NCI-H1930 (cell line): ENCODE measurements at regions not wholly inside any gene's neighbourhood (a gene's known extent, or its start where the extent isn't known, plus 50 kb on each side); places are given as distances from the start of the nearest gene placed in this dataset.
"Not testable (repeated sequence)": the region's sequence is repeated elsewhere in the genome, so short reads cannot be mapped to it uniquely, and the experiment has no call there.

Source experiments
- DNase-seq, 2 experiments: peaks; one replicate each; lab custom pipeline; 2025; lab: John Stamatoyannopoulos, UW

DNA sequence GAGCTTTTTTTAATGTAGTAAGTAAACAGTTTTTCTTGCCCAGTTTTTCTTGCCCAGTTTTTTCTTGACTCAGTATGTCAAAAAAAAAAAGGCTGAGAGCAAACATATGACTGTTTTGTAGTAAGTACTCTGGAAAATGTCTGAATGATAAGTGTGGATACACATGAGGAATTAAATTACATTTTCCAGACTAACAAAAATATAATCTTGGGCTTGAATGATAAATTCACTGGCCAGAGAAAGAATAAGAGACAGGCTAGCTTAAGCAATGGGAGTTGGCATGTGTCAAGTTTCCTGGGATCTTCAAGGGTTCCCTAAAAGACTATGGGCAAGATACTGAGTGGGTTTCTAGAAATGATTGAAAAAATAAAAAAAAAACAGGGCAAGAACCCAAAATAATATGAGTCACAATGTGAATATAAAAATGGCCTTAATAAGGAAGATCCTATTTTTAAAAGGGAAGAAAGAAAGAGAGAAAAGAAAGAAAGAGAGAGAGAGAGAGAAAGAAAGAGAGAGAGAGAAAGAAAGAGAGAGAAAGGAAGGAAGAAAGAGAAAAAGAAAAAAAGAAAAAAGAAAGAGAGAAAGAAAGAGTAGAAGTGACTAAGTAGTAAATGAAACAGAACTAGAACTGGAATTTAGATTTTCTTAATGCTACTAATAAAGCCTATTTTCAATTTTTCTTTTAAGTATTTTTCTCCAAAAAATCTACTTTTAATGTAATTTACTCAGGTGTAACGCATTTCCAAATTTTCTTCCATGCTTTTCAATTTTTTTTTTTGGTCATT, 60.2 kb downstream of the TFPI2 start:
- no peak for DNase-seq

DNA sequence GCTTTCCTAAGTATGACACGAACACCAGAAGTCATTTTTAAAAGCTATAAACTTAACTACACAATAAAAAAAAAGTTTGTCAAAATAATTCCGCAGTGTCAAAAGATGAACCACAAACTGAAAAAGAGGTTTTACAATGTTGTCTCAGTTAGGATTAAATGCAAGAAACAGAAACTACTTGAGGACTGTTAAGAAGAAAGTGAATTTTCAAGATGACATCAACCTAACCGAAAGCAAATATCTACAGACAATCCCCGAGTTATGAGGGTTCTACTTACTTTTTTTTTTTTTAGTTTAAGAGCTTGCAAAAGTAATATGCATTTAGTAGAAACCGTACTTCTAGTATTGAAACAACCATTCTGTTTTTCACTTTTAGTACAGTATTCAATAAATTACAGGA, 62.3 kb downstream of the TFPI2 start:
- DNase-seq, result no peak

GRCh38 chr7:93823621-93824020, 66.9 kb downstream of the TFPI2 start:
- DNase-seq, result no peak

DNA sequence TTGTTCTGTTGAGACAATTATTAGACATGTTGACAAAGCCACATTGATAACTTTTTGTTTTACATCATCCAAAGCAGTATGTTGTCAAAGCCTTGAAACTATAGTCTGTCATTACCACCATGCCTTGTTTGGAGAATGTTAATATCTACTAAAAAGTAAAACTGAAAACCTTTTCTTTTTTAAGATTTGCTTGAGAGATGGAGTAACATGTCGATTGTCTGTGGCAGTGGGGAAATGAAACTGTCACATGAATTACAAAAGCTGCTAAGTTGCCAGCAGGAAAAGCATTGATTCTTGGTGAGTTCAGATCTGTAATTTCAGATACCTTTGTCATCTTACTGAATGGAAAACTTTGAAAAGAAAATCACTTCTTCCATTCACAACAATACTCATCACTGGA, 69.1 kb downstream of the TFPI2 start:
- no peak for DNase-seq

DNA sequence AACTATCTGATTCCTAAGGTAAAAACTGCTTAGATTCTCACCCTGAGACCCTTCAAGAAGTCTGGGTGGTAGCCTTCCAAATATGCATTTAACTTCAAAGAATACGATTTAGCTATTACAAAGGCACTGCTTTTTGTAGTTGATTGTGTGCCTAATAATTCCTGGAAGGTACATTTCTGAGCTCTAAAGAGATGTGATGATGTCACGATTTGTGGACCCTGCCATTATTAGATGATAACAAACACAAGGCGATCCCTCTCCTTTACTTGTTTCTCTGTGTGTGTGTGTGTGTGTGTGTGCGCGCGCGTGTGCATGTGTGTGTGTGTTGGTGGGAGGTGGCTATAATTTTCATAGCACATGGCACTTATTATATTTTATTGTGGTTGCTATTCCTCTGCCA, 70.9 kb downstream of the TFPI2 start:
- DNase-seq, result no peak

- DNase-seq, result no peak
Measured at GRCh38 chr7:93817526-93817925, 73.0 kb downstream of the TFPI2 start.

DNA sequence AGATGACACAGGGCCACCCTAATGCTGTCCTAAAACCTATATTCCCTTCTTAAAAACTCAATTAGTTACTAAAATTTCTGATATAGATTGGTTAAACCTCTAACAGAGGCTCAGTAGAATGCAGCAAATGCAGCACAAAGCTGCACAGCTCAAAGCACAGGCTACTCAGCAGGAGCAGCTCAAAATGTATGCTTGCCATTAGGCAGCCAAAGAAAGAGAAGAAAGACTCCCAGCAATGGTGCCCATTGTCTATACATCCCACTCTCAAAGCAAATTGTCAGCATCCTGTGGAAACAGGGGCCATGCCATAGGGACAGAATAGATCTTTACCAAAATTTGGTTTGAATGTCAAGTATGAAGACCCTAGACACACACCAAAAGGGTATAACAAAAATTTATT, 73.5 kb downstream of the TFPI2 start:
- DNase-seq, result no peak

DNA sequence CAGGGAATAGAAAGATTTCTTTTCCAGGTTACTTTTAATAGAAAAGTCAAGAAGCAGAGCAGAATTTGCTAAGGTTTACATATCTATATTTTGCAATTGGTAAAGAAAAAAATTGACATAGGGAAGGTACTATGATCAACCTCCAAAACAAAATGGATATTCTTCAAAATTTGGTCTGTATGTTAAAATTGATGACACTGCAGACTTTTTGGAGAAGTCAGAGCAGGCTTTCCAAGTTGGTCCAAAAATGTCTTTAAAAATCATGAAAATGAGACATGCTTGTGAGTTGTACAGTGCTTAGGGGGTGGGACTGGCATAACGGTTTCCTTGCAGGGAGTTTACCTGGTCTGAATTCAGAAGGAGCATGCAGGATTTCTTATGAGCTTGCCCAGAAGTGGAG, 77.0 kb downstream of the TFPI2 start:
- DNase-seq, result no peak

DNA sequence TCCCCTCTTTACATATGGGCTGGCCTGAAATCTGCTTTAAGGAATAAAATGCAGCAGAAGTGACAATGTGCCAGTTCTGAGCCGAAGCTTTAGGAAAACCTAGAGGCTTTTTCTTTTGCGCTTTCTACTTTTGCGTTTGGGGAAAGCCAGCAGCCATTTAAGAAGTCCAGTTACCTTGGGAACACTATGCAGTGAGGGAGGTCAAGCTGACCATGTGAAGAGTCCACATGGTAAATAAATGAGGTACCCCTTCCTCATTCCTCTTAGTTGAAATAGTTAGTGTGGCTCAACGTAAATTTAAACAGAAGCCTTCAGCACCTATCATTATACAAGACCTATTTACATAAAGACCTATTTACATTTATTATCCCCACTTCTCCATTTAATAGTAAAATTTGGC, 78.5 kb downstream of the TFPI2 start:
- DNase-seq, result no peak

DNA sequence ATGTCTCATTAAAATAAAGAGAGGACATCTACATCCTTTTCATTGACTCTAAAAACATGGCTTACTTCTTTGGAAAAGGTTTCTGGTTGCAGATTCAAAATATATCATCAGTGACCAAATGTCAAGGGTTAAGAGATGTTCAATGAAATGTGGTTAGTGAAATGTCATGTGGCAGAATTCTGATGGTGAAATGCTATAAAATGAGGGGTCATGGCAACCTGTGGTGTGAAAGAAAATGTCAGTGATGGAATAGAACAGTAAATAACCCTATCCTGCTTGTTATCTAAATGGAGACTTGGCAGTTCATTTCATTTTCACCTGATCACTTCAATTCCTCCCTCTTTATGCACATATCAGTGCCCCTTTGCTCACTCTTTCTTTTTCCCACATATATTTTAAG, 79.4 kb downstream of the TFPI2 start:
- no peak for DNase-seq

DNA sequence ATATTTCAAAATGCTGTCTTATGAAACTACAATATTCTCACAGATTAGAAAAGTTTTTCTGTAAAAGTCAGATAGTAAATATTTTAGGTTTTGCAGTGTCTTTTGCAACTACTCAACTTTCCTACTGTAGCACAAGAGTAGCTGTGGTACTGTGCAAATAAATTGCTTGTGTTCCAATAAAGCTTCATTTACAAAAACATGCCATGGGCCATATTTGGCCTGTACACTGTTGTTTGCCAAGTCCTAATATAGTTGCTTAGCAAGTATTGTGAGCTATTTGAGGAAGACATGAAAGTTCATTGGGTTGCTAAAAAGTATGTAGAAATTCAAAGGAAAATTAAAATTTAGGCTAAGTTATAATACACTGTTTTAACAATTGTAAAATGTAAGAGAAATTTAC, 80.0 kb downstream of the TFPI2 start:
- DNase-seq, result no peak

GRCh38 chr7:93804726-93805125, 85.8 kb downstream of the TFPI2 start:
- no peak for DNase-seq

DNA sequence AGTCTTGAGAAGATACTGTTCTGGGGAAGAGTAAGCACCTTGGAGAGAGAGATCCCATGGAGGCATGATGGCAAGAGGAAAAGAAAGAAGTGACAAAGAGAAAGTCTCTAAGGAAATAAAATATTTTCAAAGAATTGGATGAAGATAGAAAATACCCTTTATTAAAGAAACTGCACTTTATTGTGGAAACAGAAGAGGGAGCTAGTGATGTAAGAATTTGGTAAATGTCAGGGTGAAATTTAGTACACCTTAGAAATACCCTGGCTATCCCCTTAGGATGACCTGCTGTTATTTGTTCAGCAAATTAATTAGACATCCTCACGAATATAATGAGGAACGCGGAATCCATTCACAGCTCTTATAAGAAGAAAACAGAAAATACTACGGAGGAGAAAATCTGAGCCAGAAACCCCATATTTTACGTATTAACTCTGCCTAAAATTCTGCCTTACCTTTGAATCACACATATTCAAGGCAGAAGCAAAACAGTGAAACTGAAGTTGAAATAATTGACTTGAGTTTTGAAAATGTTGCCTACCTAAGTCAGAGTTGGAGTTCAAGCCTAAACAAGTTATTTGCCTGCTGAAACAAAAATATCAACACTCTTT, 90.7 kb downstream of the TFPI2 start:
- no peak for DNase-seq

DNA sequence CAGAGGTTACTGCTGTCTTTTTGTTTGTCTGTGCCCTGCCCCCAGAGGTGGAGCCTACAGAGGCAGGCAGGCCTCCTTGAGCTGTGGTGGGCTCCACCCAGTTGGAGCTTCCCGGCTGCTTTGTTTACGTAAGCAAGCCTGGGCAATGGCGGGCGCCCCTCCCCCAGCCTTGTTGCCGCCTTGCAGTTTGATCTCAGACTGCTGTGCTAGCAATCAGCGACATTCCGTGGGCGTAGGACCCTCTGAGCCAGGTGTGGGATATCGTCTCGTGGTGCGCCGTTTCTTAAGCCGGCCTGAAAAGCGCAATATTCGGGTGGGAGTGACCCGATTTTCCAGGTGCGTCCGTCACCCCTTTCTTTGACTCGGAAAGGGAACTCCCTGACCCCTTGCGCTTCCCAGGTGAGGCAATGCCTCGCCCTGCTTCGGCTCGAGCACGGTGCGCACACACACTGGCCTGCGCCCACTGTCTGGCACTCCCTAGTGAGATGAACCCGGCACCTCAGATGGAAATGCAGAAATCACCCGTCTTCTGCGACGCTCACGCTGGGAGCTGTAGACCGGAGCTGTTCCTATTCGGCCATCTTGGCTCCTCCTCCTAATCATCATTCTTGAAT, 97.4 kb downstream of the TFPI2 start:
- DNase-seq, result not testable (repeated sequence)

GRCh38 chr7:93779115-93779514, 111.4 kb downstream of the TFPI2 start:
- DNase-seq, result no peak

- DNase-seq, result no peak
Measured at GRCh38 chr7:93778384-93778783, 112.2 kb downstream of the TFPI2 start.

DNA sequence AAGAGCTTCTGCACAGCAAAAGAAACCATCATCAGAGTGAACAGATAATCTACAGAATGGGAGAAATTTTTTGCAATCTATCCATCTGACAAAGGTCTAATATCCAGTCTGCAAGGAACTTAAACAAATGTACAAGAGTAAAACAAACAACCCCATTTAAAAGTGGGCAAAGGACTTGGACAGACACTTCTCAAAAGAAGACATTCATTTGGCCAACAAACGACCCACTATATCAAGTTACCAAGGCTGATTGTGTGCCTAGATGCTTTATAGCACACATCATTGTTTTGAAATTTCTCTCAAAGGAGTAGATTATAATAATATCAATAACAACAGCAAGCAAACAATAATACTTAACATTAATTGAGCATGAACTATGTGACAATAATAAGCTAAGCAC, 117.1 kb downstream of the TFPI2 start:
- DNase-seq, result no peak

DNA sequence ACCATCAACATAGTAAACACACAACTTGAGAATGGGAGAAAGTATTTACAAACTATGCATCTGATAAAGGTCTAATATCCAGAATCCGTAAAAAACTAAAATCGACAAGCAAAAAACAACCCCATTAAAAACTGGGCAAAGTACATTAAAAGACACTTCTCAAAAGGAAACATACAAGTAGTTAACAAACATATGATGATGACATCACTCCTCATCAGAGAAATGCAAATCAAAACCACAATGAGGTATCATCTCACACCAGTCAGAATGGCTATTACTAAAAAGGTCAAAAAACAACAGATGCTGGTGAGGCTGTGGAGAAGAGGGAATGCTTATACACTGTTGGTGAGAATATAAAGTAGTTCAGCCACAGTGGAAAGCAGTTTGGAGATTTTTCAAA, 125.1 kb downstream of the TFPI2 start:
- no peak for DNase-seq

DNA sequence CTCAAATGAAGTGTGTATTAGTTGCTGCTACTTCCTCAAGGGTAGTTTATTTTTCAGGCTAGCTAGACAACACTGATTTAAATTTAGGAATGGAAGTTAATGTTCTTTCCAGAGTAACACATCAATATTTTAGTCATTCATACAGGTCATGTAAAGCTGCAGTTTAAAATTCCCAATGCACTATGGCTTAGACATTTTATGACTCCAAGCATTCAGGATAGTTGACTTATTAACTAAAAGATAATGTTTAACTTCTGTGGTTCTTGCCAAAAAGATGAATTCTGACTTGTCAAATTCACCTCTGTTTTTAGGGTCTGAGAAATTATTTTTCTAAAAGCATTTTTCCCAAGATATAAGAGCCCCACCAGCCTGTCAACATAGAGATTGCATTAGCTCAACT, 131.9 kb downstream of the TFPI2 start:
- DNase-seq, result no peak

DNA sequence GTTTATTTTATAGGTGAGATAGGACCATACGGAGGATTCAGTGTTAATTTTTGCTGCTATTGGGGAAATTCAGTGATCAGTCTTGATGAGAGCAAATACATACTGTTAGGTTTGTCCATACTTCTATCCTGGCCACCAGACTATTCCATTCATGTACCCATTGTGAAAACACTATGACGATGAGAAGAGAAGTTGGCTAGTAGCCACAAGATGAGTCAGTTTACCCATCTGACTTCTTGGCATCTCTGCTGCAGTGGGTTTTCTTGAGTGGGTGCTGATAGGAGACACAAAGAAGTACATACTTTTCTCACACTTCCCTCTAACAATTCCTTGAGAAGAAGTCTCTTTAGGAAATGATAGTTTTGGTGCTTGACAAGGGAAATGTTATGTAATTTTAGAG, 133.1 kb downstream of the TFPI2 start:
- no peak for DNase-seq

DNA sequence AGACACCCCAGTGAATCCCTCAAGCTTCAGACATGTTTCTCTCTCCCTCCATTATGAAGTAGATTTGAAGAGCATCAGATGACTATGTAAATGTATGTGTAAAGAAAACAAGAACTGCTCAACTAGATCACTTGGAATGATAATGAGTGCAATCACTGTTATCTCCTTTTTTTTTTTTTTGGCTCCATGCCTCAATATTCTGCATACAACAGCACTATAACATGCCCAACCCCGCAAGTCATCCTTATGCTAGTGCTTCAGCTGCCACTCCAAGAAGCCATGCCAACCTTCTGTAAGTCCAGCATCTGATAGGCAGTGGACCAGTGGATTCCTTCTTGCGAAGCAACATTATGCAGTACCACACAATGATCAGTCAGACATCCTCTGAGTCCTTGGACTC, 133.7 kb downstream of the TFPI2 start:
- no peak for DNase-seq

- DNase-seq, result no peak
Measured at GRCh38 chr7:93751421-93751820, 139.1 kb downstream of the TFPI2 start.

DNA sequence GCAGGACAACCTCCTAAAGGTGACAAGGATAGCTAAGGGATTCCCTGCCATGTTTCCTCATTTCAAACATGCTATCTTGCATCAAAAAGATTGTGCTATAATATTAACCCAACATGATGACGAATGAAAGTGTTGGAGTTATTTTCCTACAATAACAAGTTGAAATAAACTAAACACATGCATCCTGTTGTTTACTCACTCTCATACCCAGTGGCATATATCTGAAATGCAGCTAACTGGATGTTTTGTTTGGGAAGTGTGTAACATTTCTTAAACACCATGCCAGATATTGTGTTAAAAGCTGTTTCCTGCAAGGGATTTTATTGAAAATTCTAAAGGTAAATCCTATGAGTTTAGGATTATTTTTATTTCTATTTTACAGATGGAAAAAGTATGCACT, 139.6 kb downstream of the TFPI2 start:
- no peak for DNase-seq

- DNase-seq, result no peak
Measured at GRCh38 chr7:93747019-93747418, 143.5 kb downstream of the TFPI2 start.
